HepG2 (cell line): ENCODE measurements at regions not wholly inside any gene's neighbourhood (a gene's known extent, or its start where the extent isn't known, plus 50 kb on each side); places are given as distances from the start of the nearest gene placed in this dataset.

Source experiments
- CAMTA2 ChIP-seq: sonication (generic); formaldehyde crosslinking; IDR thresholded peaks from 2 replicates; pipeline ENCODE4 v1.4.0; 2020; ENCODE audit warnings: mild to moderate bottlenecking, missing genetic modification reagents, borderline replicate concordance
- GABPA ChIP-seq, 2 experiments: IDR thresholded peaks; 2 replicates each; pipeline ENCODE4 v1.6.1; 2011 to 2016; ENCODE audit warnings: low read depth in 2 of 2, low read length in 1 of 2, missing biosample characterization in 1 of 2, missing genetic modification characterization in 1 of 2
- HNRNPK ChIP-seq: fragments of 200-400 bp; formaldehyde crosslinking; IDR thresholded peaks from 2 replicates; pipeline ENCODE4 v1.6.1; 2018; ENCODE audit warnings: low read length, low read depth, moderate library complexity, mild to moderate bottlenecking; ENCODE audit not compliant: poor library complexity, severe bottlenecking
- MYC ChIP-seq: sonication (generic); formaldehyde crosslinking; IDR thresholded peaks from 2 replicates; pipeline ENCODE4 v1.9.0; 2021; ENCODE audit warnings: missing genetic modification reagents, borderline replicate concordance
- RBAK ChIP-seq: sonication (generic); formaldehyde crosslinking; IDR thresholded peaks from 2 replicates; pipeline ENCODE4 v1.5.1; 2020; ENCODE audit warnings: mild to moderate bottlenecking, missing genetic modification reagents
- RFX3 ChIP-seq: IDR thresholded peaks from 2 replicates; pipeline ENCODE4 v1.6.1; 2016; ENCODE audit warnings: missing biosample characterization, missing genetic modification reagents
- SAP130 ChIP-seq: IDR thresholded peaks from 2 replicates; pipeline ENCODE4 v1.6.1; 2016; ENCODE audit warnings: low read depth
- TEAD3 ChIP-seq: optimal IDR thresholded peaks from 2 replicates; pipeline ENCODE3; 2016; ENCODE audit warnings: borderline replicate concordance
- TOPORS ChIP-seq: sonication (generic); formaldehyde crosslinking; IDR thresholded peaks from 2 replicates; pipeline ENCODE4 v1.8.0; 2023; ENCODE audit warnings: mild to moderate bottlenecking, missing genetic modification reagents
- ZNF629 ChIP-seq: sonication (generic); formaldehyde crosslinking; conservative IDR thresholded peaks from 2 replicates; pipeline ENCODE4 v1.5.0; 2020; ENCODE audit warnings: missing genetic modification reagents
- ZNF672 ChIP-seq: sonication (generic); formaldehyde crosslinking; IDR thresholded peaks from 2 replicates; pipeline ENCODE4 v1.8.1; 2022; ENCODE audit warnings: missing genetic modification reagents
- TF ChIP-seq, protein P1 (sequence below): sonication (generic); formaldehyde crosslinking; IDR thresholded peaks from 2 replicates; pipeline ENCODE4 v1.5.1; 2020; ENCODE audit warnings: mild to moderate bottlenecking, missing genetic modification reagents, borderline replicate concordance
- TF ChIP-seq, protein P2 (sequence below): sonication (generic); formaldehyde crosslinking; IDR thresholded peaks from 2 replicates; pipeline ENCODE4 v1.5.0; 2020; ENCODE audit warnings: mild to moderate bottlenecking, low read depth, missing genetic modification reagents, borderline replicate concordance
- TF ChIP-seq, protein P3 (sequence below): sonication (generic); formaldehyde crosslinking; IDR thresholded peaks from 2 replicates; pipeline ENCODE4 v1.5.0; 2020; ENCODE audit warnings: missing genetic modification reagents

DNA sequence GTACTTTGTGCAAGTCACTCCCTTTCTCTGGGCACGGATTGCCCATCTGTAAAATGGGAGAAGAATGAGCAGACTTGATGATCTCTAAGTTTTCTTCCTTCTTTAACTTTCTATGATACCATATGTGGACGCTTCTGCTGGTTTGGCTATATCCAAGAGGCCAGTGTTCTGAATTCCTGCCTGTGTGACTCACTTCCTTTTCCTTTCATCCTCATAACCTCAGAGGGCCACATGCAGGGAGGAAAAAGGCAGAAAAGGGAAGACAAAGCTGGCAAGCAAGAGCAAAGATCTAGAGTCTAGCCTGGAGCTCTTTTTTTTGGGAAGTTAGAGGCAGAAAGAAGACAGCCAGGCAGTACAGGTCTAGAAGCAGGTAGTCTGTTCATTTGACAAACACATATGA, 151.2 kb downstream of the OMA1 start (continued):
- TF ChIP-seq, protein P1, sequence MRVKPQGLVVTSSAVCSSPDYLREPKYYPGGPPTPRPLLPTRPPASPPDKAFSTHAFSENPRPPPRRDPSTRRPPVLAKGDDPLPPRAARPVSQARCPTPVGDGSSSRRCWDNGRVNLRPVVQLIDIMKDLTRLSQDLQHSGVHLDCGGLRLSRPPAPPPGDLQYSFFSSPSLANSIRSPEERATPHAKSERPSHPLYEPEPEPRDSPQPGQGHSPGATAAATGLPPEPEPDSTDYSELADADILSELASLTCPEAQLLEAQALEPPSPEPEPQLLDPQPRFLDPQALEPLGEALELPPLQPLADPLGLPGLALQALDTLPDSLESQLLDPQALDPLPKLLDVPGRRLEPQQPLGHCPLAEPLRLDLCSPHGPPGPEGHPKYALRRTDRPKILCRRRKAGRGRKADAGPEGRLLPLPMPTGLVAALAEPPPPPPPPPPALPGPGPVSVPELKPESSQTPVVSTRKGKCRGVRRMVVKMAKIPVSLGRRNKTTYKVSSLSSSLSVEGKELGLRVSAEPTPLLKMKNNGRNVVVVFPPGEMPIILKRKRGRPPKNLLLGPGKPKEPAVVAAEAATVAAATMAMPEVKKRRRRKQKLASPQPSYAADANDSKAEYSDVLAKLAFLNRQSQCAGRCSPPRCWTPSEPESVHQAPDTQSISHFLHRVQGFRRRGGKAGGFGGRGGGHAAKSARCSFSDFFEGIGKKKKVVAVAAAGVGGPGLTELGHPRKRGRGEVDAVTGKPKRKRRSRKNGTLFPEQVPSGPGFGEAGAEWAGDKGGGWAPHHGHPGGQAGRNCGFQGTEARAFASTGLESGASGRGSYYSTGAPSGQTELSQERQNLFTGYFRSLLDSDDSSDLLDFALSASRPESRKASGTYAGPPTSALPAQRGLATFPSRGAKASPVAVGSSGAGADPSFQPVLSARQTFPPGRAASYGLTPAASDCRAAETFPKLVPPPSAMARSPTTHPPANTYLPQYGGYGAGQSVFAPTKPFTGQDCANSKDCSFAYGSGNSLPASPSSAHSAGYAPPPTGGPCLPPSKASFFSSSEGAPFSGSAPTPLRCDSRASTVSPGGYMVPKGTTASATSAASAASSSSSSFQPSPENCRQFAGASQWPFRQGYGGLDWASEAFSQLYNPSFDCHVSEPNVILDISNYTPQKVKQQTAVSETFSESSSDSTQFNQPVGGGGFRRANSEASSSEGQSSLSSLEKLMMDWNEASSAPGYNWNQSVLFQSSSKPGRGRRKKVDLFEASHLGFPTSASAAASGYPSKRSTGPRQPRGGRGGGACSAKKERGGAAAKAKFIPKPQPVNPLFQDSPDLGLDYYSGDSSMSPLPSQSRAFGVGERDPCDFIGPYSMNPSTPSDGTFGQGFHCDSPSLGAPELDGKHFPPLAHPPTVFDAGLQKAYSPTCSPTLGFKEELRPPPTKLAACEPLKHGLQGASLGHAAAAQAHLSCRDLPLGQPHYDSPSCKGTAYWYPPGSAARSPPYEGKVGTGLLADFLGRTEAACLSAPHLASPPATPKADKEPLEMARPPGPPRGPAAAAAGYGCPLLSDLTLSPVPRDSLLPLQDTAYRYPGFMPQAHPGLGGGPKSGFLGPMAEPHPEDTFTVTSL (CRISPR knock-in tag): peak; percentile 46; the same call in 1 of the 2 replicates
- TF ChIP-seq GABPA (IDR thresholded peaks at IDR 0.05; ENCODE audit: low read depth, low read length) (no peak), GABPA (CRISPR knock-in tag; IDR thresholded peaks at IDR 0.05; ENCODE audit: low read depth) (peak; percentile 64; the same call in 1 of the 2 replicates), TOPORS (no peak), HNRNPK (no peak), SAP130 (CRISPR knock-in tag) (peak; percentile 26; the same call in 1 of the 2 replicates), TEAD3 (peak; percentile 68), CAMTA2 (CRISPR knock-in tag) (no peak), RFX3 (CRISPR knock-in tag) (no peak), ZNF672 (CRISPR knock-in tag) (no peak), RBAK (CRISPR knock-in tag) (no peak), MYC (no peak), ZNF629 (CRISPR knock-in tag) (0 out of 2 replicates have a peak, but pooled peaks have one; percentile 17)
- TF ChIP-seq, protein P2, sequence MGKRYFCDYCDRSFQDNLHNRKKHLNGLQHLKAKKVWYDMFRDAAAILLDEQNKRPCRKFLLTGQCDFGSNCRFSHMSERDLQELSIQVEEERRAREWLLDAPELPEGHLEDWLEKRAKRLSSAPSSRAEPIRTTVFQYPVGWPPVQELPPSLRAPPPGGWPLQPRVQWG: no peak
- TF ChIP-seq, protein P3, sequence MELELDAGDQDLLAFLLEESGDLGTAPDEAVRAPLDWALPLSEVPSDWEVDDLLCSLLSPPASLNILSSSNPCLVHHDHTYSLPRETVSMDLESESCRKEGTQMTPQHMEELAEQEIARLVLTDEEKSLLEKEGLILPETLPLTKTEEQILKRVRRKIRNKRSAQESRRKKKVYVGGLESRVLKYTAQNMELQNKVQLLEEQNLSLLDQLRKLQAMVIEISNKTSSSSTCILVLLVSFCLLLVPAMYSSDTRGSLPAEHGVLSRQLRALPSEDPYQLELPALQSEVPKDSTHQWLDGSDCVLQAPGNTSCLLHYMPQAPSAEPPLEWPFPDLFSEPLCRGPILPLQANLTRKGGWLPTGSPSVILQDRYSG: no peak
- TF ChIP-seq, all 625 proteins: peak for 10
